ENCODE measurements at regions not wholly inside any gene's neighbourhood (a gene's known extent, or its start where the extent isn't known, plus 50 kb on each side); places are given as distances from the start of the nearest gene placed in this dataset.

- H3K4me3 ChIP-seq (ENCODE audit: low read depth, low read length): no peak overlapping the region
- TF ChIP-seq, protein P1, sequence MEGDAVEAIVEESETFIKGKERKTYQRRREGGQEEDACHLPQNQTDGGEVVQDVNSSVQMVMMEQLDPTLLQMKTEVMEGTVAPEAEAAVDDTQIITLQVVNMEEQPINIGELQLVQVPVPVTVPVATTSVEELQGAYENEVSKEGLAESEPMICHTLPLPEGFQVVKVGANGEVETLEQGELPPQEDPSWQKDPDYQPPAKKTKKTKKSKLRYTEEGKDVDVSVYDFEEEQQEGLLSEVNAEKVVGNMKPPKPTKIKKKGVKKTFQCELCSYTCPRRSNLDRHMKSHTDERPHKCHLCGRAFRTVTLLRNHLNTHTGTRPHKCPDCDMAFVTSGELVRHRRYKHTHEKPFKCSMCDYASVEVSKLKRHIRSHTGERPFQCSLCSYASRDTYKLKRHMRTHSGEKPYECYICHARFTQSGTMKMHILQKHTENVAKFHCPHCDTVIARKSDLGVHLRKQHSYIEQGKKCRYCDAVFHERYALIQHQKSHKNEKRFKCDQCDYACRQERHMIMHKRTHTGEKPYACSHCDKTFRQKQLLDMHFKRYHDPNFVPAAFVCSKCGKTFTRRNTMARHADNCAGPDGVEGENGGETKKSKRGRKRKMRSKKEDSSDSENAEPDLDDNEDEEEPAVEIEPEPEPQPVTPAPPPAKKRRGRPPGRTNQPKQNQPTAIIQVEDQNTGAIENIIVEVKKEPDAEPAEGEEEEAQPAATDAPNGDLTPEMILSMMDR (IDR thresholded peaks at IDR 0.05; ENCODE audit: insufficient read depth, low read depth, low read length, missing control alignments): no peak
- no peak for DNase-seq (ENCODE audit: low read depth)
These were observed 224.5 kb upstream of the SNX7 start for GRCh38 chr1:98437011-98437410.

DNA sequence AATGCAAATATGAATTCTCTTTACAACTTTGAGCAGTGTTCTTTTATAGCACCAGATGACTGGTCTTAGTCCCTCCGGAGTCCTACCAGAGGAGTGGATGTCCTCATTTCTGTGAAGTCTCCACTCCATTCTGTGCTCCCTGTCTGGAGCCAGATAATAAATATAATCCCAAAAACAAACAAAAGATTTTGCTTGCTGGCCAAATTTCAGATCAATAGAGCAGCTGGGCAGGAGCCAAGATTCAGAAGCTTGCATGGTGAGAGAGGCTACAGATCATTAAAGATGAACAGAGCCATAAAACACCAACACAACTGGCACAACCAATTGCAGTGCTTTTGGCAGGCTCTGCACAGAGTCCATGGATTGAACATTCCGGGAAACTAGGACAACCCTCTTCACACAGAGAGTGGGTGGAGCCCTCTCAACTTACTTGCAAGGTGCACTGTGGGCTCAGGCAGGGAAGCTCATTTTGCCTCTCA lies 231.5 kb upstream of the SNX7 start:
- DNase-seq (ENCODE audit: low read depth): no peak
- TF ChIP-seq, protein P1 (IDR thresholded peaks at IDR 0.05; ENCODE audit: insufficient read depth, low read depth, low read length, missing control alignments): no peak
- no peak overlapping the region for H3K4me3 ChIP-seq (ENCODE audit: low read depth, low read length)

GRCh38 chr1:98428864-98429263 lies 232.7 kb upstream of the SNX7 start:
- DNase-seq (ENCODE audit: low read depth): no peak
- no peak overlapping the region for H3K4me3 ChIP-seq (ENCODE audit: low read depth, low read length)
- TF ChIP-seq, protein P1 (IDR thresholded peaks at IDR 0.05; ENCODE audit: insufficient read depth, low read depth, low read length, missing control alignments): no peak

DNA sequence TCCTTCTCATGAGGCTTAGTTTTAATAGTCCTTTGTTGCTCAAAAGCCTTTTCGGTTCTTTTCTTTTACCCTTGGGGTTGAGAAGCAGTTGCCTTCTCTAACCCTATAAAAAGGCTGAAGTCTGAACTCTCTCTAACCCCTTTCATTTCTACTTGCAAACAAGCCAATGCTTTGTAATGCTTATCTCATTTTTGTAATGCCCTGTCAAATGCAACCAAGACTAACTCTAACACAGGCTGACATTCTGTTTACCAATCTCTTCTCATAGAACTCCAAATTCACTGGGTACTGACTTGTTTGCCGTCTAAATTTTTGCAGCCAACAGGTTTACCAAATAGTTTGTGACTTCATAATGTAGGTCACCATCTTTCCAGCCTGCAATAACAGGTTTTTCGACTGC lies 233.9 kb upstream of the SNX7 start:
- no peak for DNase-seq (ENCODE audit: low read depth)
- H3K4me3 ChIP-seq (ENCODE audit: low read depth, low read length): no peak overlapping the region
- TF ChIP-seq, protein P1 (IDR thresholded peaks at IDR 0.05; ENCODE audit: insufficient read depth, low read depth, low read length, missing control alignments): no peak

- TF ChIP-seq, protein P1 (IDR thresholded peaks at IDR 0.05; ENCODE audit: insufficient read depth, low read depth, low read length, missing control alignments): no peak
- H3K4me3 ChIP-seq (ENCODE audit: low read depth, low read length): no peak overlapping the region
- no peak for DNase-seq (ENCODE audit: low read depth)
These were observed 235.4 kb upstream of the SNX7 start for GRCh38 chr1:98426092-98426491.

DNA sequence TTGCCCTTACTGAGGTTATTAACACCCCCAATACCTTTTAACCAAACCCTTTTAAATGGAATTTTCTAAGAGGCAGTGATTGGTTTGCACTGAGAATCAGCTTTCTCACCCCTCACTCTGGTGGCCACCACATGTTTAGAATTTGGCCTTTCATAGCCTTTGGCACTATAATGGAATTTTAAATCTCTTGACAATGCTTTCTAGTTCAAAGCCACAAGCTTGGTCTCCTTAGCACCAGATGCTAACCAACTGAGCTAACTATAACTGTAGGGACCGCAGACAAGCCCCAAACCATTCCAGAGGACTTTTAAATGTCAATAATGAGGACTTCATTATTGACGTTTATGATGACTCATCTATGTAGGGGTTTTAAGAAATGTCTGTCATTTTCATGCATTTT lies 238.7 kb upstream of the SNX7 start:
- no peak for DNase-seq (ENCODE audit: low read depth)
- TF ChIP-seq, protein P1 (IDR thresholded peaks at IDR 0.05; ENCODE audit: insufficient read depth, low read depth, low read length, missing control alignments): no peak

GRCh38 chr1:98421085-98421435 lies 240.5 kb upstream of the SNX7 start:
- TF ChIP-seq, protein P1 (IDR thresholded peaks at IDR 0.05; ENCODE audit: insufficient read depth, low read depth, low read length, missing control alignments): no peak
- no peak for DNase-seq (ENCODE audit: low read depth)
- H3K4me3 ChIP-seq (ENCODE audit: low read depth, low read length): no peak overlapping the region

More for the DNA sequence above, 238.7 kb upstream of the SNX7 start:
- no peak overlapping the region for H3K4me3 ChIP-seq (ENCODE audit: low read depth, low read length)

Measured in GM12865 (cell line).